ENCODE measurements at regions not wholly inside any gene's neighbourhood (a gene's known extent, or its start where the extent isn't known, plus 50 kb on each side); places are given as distances from the start of the nearest gene placed in this dataset.

DNA sequence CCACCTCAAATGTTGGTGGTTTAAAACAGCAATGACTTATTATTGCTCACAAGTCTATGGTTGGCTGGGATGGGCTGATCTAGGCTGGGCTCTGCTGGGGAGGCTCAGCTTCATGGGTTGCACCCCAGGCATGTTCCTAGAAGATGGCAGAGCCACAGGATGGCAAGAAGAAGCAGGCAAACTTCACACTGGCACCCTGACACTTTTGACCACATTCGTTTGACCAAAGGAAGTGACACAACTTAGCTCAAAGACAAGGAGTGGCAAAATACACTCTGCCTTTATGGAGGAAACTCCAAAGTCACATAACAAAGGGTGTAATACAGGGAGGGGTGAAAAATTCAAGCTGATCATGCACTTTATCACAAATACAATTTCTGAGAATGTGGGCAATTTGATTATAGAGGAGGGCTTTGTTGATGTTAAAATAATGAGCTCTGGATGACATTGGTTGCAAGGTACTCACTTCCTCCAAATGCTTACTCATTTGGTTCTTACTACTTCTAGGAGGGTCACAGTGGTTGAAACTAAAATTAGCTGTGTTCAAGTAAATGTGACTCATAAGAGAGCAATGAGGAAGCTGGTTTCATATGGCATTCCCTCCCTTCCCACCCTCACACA lies 249.2 kb upstream of the RPS6KA3 start:
- peak in 1 of 2 donors; percentile 20 for DNase-seq

- no peak for DNase-seq
Measured at GRCh38 chrX:20514358-20514757, 247.6 kb upstream of the RPS6KA3 start.

GRCh38 chrX:20513185-20513584 lies 246.5 kb upstream of the RPS6KA3 start:
- no peak for DNase-seq

- no peak for DNase-seq
Measured at GRCh38 chrX:20511792-20512191, 245.1 kb upstream of the RPS6KA3 start.

GRCh38 chrX:20507901-20508620 lies 241.4 kb upstream of the RPS6KA3 start:
- DNase-seq, result no peak

DNA sequence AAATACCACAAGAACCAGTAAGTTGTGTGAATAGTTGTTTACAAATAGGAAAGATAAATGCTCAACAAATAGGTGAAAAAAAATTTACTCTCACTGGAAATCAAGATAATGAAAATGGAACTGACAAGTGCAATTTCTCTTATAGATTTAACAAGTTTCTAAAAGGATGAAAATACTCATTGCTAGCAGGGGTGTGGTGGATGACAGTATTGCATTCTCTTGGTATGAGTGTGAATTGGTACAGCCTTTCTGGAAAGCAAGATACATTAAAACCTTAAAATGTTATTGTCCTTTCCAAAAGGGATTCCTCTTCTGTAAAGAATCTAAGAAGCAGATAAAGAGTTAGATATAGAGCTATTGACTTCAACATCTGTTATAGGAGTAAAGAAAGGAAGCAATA lies 240.0 kb upstream of the RPS6KA3 start:
- DNase-seq, result no peak

- no peak for DNase-seq
Measured at GRCh38 chrX:20500949-20501348, 234.2 kb upstream of the RPS6KA3 start.

DNA sequence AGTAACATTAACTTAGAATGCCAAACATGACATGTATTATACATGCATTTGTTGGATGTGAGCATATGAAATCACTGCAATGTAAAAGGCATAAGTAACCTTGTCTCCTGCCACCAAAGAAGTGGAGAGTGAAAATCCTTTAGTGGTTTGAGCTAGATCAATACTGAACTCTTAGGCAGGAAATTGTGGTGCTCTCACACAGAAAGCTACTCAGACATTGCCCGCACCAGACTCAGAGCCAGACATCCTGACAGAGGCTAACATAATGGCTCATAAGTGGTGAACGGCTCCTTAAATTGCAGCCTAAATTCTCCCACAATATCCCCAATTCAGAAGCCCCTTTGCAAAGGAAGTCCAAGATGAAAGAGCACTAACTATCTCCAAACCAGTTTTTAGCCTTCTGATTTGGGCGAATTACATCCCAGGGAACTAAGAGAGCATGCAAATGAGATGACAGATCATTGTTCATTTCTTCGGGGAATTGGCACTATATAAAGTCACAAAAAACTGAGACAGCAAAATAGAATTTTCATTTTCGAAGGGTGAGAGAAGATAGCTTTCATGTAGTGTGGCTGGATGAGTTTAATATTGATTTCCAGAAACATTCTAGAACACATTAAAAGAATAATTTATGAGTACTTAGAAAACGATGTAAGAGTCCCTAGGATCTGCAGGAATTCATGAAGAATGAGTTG lies 233.6 kb upstream of the RPS6KA3 start:
- no peak for DNase-seq

DNA sequence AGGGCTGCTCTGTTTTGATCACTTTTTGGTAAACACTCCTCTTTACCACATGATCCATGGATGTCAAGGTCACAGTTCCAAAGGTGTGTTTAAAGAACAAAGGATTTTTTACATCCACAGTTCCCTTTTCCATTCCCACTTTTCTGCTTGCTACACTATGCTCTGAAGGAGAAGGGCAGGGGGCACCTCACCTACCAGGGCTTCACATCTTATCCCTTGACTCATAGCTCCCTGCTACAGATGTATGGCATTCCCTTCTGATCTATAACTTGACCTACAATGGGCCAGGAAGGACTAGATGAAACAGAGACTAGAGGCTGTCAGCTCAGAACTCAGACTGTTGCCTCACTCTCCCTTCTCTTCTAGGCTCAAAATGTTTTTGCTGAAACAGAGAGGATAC lies 233.1 kb upstream of the RPS6KA3 start:
- DNase-seq, result no peak

DNA sequence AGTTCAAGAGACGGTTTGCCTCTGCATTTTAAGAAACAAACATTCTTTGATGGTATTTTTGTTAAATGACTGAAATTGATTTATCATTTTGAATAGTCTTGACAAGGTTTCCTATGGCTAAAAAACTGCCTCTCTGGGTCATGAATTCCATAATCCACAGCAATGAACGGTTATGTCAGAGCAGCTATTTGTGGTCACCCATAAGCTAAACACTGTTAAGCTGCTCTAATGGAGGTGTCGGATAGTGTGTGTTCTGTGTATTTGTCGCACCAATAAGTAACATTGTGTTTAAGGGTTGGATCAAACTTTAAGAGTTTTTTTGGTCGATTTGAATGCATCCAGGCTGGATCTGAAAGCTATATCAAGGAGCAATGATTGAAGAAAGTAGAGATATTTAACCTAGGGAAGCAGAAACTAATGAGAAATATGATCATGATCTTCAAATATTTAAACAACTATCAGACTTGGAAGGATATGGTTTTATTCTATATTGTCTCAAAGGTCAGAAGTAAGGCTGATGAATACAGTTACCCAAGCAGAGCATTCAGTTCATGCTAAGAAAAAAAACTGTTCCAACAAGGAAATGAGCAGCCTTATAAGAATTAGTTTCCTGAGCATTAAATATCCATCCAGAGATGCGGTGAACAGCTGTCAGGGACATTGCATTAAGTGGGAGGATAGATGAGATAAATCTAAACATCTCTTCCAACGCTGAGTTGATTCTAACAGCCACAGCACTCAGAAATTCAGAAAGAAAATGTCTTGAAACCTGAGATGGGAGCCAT lies 232.3 kb upstream of the RPS6KA3 start:
- DNase-seq, result no peak

- DNase-seq, result no peak
Measured at GRCh38 chrX:20495575-20495974, 228.9 kb upstream of the RPS6KA3 start.

GRCh38 chrX:20488473-20488872 lies 221.8 kb upstream of the RPS6KA3 start:
- DNase-seq, result no peak

GRCh38 chrX:20487227-20487626 lies 220.5 kb upstream of the RPS6KA3 start:
- DNase-seq, result no peak

- DNase-seq, result no peak
Measured at GRCh38 chrX:20481632-20482031, 214.9 kb upstream of the RPS6KA3 start.

- DNase-seq, result no peak
Measured at GRCh38 chrX:20479896-20480295, 213.2 kb upstream of the RPS6KA3 start.

DNA sequence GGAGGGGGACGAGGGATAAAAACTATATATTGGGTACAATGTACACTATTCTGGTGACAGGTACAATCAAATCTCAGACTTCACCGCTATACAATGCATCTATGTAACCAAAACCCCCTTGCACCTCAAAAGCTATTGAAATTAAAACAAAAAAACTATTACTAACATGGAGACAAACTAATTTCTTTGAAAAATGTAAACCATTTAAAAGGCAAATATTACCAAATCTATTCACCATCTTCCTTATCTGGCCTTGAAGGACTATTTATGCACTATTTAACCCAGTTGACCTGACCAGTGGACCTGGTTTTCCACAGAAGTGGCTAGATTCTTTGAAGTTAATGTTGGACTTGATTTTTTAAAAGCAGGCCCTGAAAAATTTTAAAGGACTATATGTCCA lies 212.3 kb upstream of the RPS6KA3 start:
- no peak for DNase-seq

- no peak for DNase-seq
Measured at GRCh38 chrX:20477836-20478524, 211.3 kb upstream of the RPS6KA3 start.

DNA sequence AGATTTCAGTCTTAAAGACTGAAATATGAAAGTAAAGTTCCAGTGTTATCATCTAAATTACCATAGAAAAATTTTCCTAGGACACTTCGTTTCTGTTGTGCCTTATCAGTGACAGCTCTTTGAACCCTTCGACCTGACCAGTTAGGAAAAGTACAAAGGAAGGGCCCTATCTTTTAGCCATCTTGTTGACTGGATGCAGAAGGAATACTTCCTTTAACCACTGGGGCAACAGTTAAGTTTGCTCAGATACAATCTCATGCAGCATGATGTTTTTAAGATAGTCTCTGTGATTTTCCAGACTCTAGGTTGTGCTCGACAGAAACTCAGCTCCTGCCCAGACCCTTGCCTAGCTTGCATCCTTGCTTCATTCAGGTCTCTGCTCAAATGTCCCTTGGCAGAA lies 210.5 kb upstream of the RPS6KA3 start:
- no peak for DNase-seq

GRCh38 chrX:20472620-20473258 lies 206.0 kb upstream of the RPS6KA3 start:
- no peak for DNase-seq

- DNase-seq, result no peak
Measured at GRCh38 chrX:20472148-20472547, 205.4 kb upstream of the RPS6KA3 start.

DNA sequence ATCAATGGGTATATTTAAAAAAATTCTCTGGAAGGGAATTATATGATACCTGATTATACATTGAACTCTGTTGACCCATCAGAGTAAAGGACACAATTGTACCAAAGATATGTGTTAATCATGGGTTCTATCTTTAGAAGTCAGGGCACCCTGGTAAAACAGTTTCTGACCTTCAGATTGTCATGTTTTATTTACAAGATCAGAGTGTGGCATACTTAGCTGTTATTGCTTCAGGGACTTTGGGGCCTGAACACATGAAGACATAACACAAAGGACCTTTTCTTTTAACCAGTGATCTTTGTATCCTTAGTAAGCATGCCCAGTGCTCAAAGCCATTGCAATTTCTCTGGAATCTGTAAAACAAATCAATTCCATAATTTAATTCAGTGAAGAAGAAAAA lies 204.8 kb upstream of the RPS6KA3 start:
- DNase-seq, result no peak
